Endothelial cell (in vitro differentiated cells): ENCODE measurements at regions not wholly inside any gene's neighbourhood (a gene's known extent, or its start where the extent isn't known, plus 50 kb on each side); places are given as distances from the start of the nearest gene placed in this dataset.

Source experiments
- DNase-seq: peaks from one replicate; pipeline ENCODE4 v3.0.0; 2021; ENCODE audit warnings: low spot score
- H3K27ac Mint-ChIP-seq: one replicate; pipeline ENCODE4 v1.8.0; 2021; ENCODE audit warnings: mixed read lengths, inconsistent platforms; ENCODE audit not compliant: unreplicated experiment
- H3K27me3 Mint-ChIP-seq: one replicate; pipeline ENCODE4 v1.8.0; 2021; ENCODE audit warnings: mild to moderate bottlenecking, moderate library complexity, mixed read lengths, inconsistent platforms; ENCODE audit not compliant: unreplicated experiment
- H3K36me3 Mint-ChIP-seq: one replicate; pipeline ENCODE4 v1.8.0; 2021; ENCODE audit warnings: mild to moderate bottlenecking, low read depth, mixed read lengths, inconsistent platforms; ENCODE audit not compliant: unreplicated experiment
- H3K4me1 Mint-ChIP-seq: one replicate; pipeline ENCODE4 v1.8.0; 2021; ENCODE audit warnings: mild to moderate bottlenecking, mixed read lengths, inconsistent platforms; ENCODE audit not compliant: unreplicated experiment
- H3K4me3 Mint-ChIP-seq: one replicate; pipeline ENCODE4 v1.8.0; 2021; ENCODE audit warnings: mild to moderate bottlenecking, mixed read lengths, inconsistent platforms; ENCODE audit not compliant: unreplicated experiment
- H3K9me3 Mint-ChIP-seq: one replicate; pipeline ENCODE4 v1.8.0; 2021; ENCODE audit warnings: mixed read lengths, inconsistent platforms; ENCODE audit not compliant: unreplicated experiment
- CTCF ChIP-seq: fragments of 200-600 bp; sonication (generic); IDR thresholded peaks from one replicate; pipeline ENCODE4 v1.5.0; 2021; ENCODE audit warnings: antibody characterized with exemption; ENCODE audit not compliant: unreplicated experiment

- H3K9me3 Mint-ChIP-seq, result no peaks in the 10 kb centered on the region
- TF ChIP-seq CTCF, result no peak
- H3K4me3 Mint-ChIP-seq, result no peak overlapping the region
- DNase-seq, result no peak
- peaks cover 9% of the 10 kb centered on the region for H3K4me1 Mint-ChIP-seq
- no peaks in the 10 kb centered on the region for H3K36me3 Mint-ChIP-seq
- H3K27me3 Mint-ChIP-seq, result no peaks in the 10 kb centered on the region
- no peak overlapping the region for H3K27ac Mint-ChIP-seq
Observed at GRCh38 chr2:241994556-241995213, 125.2 kb downstream of the RTP5 start.

GRCh38 chr2:241996100-241996499, 126.6 kb downstream of the RTP5 start:
- DNase-seq, result no peak
- Mint-ChIP-seq H3K9me3 (no peaks in the 10 kb centered on the region), H3K36me3 (no peaks in the 10 kb centered on the region), H3K4me1 (peaks cover 9% of the 10 kb centered on the region), H3K27ac (no peak overlapping the region), H3K4me3 (no peak overlapping the region), H3K27me3 (no peaks in the 10 kb centered on the region)
- TF ChIP-seq CTCF, result no peak

GRCh38 chr2:241997017-241997416, 127.5 kb downstream of the RTP5 start:
- Mint-ChIP-seq H3K36me3 (no peaks in the 10 kb centered on the region), H3K27me3 (no peaks in the 10 kb centered on the region), H3K27ac (no peak overlapping the region), H3K4me1 (peaks cover 9% of the 10 kb centered on the region), H3K4me3 (no peak overlapping the region), H3K9me3 (no peaks in the 10 kb centered on the region)
- TF ChIP-seq CTCF, result no peak
- DNase-seq, result no peak

GRCh38 chr2:241999184-241999583, 129.7 kb downstream of the RTP5 start:
- H3K4me3 Mint-ChIP-seq, result no peak overlapping the region
- no peak for TF ChIP-seq CTCF
- DNase-seq, result no peak
- peaks cover 9% of the 10 kb centered on the region for H3K4me1 Mint-ChIP-seq
- H3K36me3 Mint-ChIP-seq, result no peaks in the 10 kb centered on the region
- H3K27me3 Mint-ChIP-seq, result no peaks in the 10 kb centered on the region
- no peak overlapping the region for H3K27ac Mint-ChIP-seq
- H3K9me3 Mint-ChIP-seq, result no peaks in the 10 kb centered on the region

- Mint-ChIP-seq H3K4me3 (no peak overlapping the region), H3K9me3 (no peaks in the 10 kb centered on the region), H3K27me3 (peaks cover 5% of the 10 kb centered on the region), H3K36me3 (no peaks in the 10 kb centered on the region), H3K4me1 (peaks cover 9% of the 10 kb centered on the region), H3K27ac (no peak overlapping the region)
- no peak for TF ChIP-seq CTCF
- DNase-seq, result no peak
Observed at GRCh38 chr2:242001853-242002252, 132.3 kb downstream of the RTP5 start.
